ENCODE measurements at regions not wholly inside any gene's neighbourhood (a gene's known extent, or its start where the extent isn't known, plus 50 kb on each side); places are given as distances from the start of the nearest gene placed in this dataset.

DNA sequence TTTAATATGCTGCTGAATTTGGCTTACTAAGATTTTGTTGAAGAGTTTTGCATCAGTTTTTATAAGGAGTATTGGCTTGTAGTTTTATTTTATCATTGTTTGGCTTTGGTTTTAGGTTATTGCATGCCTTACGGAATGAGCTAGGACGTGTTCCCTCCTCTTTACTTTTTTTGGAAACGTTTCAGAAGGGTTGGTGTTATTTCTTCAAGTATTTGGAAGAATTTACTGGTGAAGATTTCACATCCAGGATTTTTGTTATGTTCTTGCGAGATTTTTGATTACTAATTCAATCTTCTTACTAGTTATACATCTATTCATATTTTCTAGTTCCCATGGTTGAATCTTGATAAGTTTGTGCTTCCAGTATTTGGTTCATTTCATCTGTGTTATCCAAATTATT lies 823.2 kb downstream of the SLC6A15 start:
- no peak overlapping the region for H3K56ac ChIP-seq (replicated peaks; ENCODE audit: insufficient read length, low read depth, low read length)
- no peaks in the 10 kb centered on the region for H3K9me3 ChIP-seq (ENCODE audit: insufficient read depth in 2 of 2, low read depth in 1 of 2, low read length in 1 of 2)
- no peak overlapping the region for H2AFZ ChIP-seq (ENCODE audit: low read length)
- no peak overlapping the region for H2BK120ac ChIP-seq (replicated peaks; ENCODE audit: low read depth, low read length)
- H4K5ac ChIP-seq (ENCODE audit: insufficient read length, low read depth, low read length): no peak overlapping the region
- H4K91ac ChIP-seq (replicated peaks; ENCODE audit: insufficient read length, low read length): no peak overlapping the region
- H3K27ac ChIP-seq (ENCODE audit: low read depth, low read length): no peak overlapping the region
- no peaks in the 10 kb centered on the region for H3K4me1 ChIP-seq (replicated peaks in 1 of 4; ENCODE audit: control insufficient read depth in 3 of 4, insufficient read depth in 4 of 4, low read length in 3 of 4)
- H4K8ac ChIP-seq (ENCODE audit: extremely low read depth, insufficient read depth, low read length): no peak overlapping the region
- no peaks in the 10 kb centered on the region for H4K20me1 ChIP-seq (replicated peaks in 1 of 2; ENCODE audit: control insufficient read depth in 1 of 2, insufficient read depth in 2 of 2, low read length in 2 of 2)
- H2BK20ac ChIP-seq (ENCODE audit: low read length): no peak overlapping the region
- H3K9ac ChIP-seq (replicated peaks in 1 of 4; ENCODE audit: extremely low read depth in 1 of 4, low read depth in 3 of 4, low read length in 3 of 4): no peak overlapping the region
- ChIA-PET POLR2A (ENCODE audit: partially characterized antibody) (no interaction called here), CTCF (ENCODE audit: partially characterized antibody) (no interaction called here)
- H3K18ac ChIP-seq (ENCODE audit: extremely low read depth, low read length): no peak overlapping the region
- DNase-seq (ENCODE audit: low read depth in 1 of 2, low spot score in 2 of 2): no peak
- H3K23me2 ChIP-seq (ENCODE audit: low read depth, low read length): no peaks in the 10 kb centered on the region
- no peaks in the 10 kb centered on the region for H3K36me3 ChIP-seq (ENCODE audit: control insufficient read depth in 2 of 4, insufficient read depth in 4 of 4, low read length in 3 of 4)
- H3K4me3 ChIP-seq (ENCODE audit: extremely low read depth in 1 of 4, insufficient read depth in 2 of 4, low read depth in 3 of 4, low read length in 4 of 4): no peak overlapping the region
- H3K23ac ChIP-seq (ENCODE audit: insufficient read length): no peak overlapping the region
- H3K4me2 ChIP-seq (ENCODE audit: insufficient read depth in 1 of 2, low read depth in 2 of 2, low read length in 2 of 2): no peak overlapping the region
- no peaks in the 10 kb centered on the region for H3K79me2 ChIP-seq (ENCODE audit: control insufficient read depth in 1 of 2, insufficient read depth in 2 of 2, low read length in 2 of 2)
- no peak overlapping the region for H3K14ac ChIP-seq (ENCODE audit: insufficient read length)
- no peak for FAIRE-seq
- H2AK5ac ChIP-seq (ENCODE audit: low read depth, low read length): no peak overlapping the region
- no peak for TF ChIP-seq KDM5A (IDR thresholded peaks at IDR 0.05; ENCODE audit: low read length)
- no peak for TF ChIP-seq TEAD4 (IDR thresholded peaks at IDR 0.05; ENCODE audit: low read depth, low read length)
- no peak for TF ChIP-seq RBBP5 (IDR thresholded peaks at IDR 0.05; ENCODE audit: borderline replicate concordance, low read depth, low read length)
- TF ChIP-seq EZH2 (IDR thresholded peaks at IDR 0.05; ENCODE audit: low read depth, low read length, severe bottlenecking): no peak
- TF ChIP-seq YY1 (IDR thresholded peaks at IDR 0.05; ENCODE audit: low read depth, low read length): no peak
- TF ChIP-seq NRF1 (IDR thresholded peaks at IDR 0.05; ENCODE audit: low read depth, low read length): no peak
- H3K4ac ChIP-seq (replicated peaks; ENCODE audit: insufficient read length, low read depth, low read length): no peak overlapping the region
- no peak overlapping the region for H2BK12ac ChIP-seq (ENCODE audit: low read depth, low read length)
- H3K79me1 ChIP-seq (ENCODE audit: low read depth, low read length): no peaks in the 10 kb centered on the region
- H2BK5ac ChIP-seq (ENCODE audit: low read depth, low read length): no peak overlapping the region
- H3K27me3 ChIP-seq (replicated peaks in 1 of 4; ENCODE audit: control insufficient read depth in 3 of 4, extremely low read depth in 1 of 4, insufficient read depth in 3 of 4, low read length in 3 of 4): no peaks in the 10 kb centered on the region
- WGBS, 2 experiments (ENCODE audit: extremely low coverage in 1 of 2, insufficient coverage in 1 of 2, insufficient read length in 1 of 2, insufficient replicate concordance in 2 of 2, low coverage in 1 of 2, low lambda C conversion rate in 2 of 2, missing lambda C conversion rate in 1 of 2): 85% methylated on average over 4 of the region's 4 CpGs; no CpG with 5 or more reads in 1 of the 2 experiments
- H2BK15ac ChIP-seq (ENCODE audit: low read length): no peak overlapping the region

Measured in H1 (cell line).